ENCODE measurements at regions not wholly inside any gene's neighbourhood (a gene's known extent, or its start where the extent isn't known, plus 50 kb on each side); places are given as distances from the start of the nearest gene placed in this dataset.

GRCh38 chr18:45488645-45489044 is 126.6 kb upstream of the SLC14A2 start:
- no peak for DNase-seq (ENCODE audit: low read depth)

DNA sequence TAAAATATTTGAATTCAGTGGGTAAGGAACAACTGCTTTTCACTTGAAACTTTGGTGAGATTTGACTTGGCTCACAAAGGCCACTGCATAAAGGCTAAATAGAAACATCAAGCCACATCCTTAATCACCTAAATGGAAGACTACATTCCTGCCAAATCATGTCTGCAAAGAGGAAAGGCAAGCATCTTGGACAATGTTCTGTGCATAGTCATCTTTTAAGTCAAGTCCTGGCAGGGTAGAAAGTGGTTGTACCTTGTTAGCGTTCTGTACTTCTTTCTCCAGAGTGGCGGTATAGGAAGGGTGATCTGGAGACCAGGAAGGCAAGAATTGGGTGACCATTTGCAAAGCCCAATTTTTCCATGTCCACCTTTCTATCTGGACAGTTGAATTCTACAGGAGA is 121.4 kb upstream of the SLC14A2 start:
- DNase-seq (ENCODE audit: low read depth): no peak

GRCh38 chr18:45494811-45495210 is 120.5 kb upstream of the SLC14A2 start:
- no peak for DNase-seq (ENCODE audit: low read depth)

DNA sequence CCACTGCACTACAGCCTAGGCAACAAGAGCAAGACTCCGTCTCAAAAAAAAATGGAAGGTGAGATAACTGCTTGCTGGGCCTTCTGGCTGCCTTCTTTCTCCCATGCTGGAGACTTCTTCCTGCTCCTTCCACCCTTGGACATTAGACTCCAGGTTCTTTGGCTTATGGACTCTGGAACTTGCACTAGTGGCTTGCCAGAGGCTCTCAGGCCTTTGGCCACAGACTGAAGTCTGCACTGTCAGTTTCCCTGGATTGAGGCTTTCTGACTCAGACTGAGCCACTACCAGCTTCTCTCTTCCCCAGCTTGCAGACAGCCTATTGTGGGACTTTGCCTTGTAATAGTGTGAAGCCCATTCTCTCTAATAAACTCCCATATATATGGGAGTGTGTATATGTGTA is 118.5 kb upstream of the SLC14A2 start:
- no peak for DNase-seq (ENCODE audit: low read depth)

DNA sequence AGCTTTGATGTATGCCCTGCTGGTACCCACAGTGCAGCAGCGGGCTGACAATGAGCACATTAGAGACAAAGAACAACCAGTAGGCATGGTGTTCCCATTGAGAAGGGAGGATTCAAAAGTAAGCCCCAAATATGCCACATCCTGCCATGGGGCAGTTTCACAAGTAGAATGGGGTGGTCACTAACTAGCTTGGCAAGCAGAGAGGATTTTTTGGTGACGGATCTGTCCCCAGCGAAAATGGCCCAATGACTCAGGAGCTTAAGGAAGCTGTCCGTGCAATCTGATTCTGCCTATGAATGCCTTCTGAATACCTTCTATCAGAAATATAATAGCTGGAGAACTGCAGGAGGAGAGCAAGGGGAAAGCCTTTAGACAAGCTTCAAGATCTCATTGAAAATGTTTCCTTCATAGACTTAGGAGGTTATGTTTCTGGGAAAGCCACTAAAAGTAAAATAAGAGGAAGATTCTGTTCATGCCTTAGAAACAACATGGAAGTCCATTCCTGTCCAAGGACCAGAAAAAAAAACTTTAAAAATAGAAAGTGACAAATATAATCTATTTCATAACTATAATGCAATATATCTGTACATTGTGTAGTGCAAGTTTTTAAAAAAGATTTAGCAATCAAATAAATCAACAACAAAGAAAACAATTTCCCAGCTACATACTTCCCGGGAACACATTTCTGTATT is 117.5 kb upstream of the SLC14A2 start:
- no peak for DNase-seq (ENCODE audit: low read depth)

DNA sequence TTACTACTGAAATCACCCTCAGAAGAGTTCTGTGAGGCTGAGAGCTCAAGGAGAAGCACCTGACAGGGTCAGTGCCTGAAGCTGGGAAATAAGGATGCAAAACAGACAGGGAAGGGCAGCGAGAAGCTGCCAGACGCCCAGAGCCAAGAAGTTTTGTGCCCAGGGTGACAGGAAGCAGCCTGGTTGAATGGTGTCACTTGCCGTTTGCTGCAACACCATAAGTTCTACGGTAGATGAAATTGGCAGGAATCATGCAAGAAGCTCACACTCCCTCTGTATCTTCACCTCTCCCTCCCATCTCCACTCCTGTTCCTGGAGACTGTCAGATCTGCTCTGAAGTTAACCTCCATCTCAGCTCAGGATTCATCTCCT is 117.0 kb upstream of the SLC14A2 start:
- no peak for DNase-seq (ENCODE audit: low read depth)

GRCh38 chr18:45503990-45504389 is 111.3 kb upstream of the SLC14A2 start:
- DNase-seq (ENCODE audit: low read depth): no peak

DNA sequence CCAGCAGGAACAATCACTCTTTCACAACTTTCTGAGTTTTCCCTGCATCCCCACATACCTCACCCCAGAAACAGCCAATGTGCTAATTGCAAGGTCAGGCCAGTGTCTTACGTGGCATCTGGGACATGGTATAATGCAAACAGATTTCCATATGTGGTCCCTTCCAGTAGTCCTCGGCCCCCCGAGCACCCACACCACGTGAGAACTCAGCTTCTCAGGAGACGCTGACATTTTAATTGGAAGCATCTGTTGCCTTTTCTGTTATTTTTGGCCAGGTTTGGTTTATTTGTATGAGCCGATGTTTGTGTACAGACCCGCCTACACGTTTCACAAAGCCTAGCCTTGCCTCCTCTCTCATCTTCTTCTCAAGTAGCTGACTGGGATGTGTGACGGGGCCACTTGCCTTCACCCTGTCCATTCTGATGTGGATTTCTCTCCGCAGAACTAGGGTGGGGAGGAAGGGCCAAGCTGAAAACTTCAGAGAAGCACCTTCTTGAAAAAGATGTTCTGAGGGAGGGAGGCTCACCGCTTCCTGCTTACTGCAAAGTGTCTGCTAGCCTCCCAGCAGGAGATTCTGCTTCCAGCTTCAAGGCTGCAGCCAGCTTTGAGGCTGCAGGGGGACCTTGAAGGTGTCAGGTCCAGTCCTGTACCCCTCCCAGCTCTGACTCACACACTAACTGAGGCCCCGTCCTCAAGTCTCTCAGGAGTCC is 109.6 kb upstream of the SLC14A2 start:
- DNase-seq (ENCODE audit: low read depth): no peak

DNA sequence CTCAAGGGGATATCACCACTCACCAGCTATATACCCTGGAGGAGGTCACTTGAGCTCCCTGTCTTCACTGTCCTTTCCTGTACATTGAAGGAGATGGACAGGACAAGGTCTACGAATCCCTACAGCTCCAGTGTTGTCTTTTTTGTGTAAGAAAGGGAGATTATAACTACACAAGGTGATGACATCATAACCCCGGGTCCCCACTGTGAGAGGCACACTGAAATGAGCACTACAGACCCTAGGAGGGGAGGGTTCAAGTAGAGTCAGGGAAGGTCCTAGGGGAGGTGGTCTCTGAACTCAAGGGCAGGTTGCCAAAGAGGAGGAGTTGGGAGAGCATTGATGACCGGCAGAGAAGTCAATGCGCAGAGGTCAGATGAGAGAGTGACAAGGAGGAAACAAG is 108.3 kb upstream of the SLC14A2 start:
- DNase-seq (ENCODE audit: low read depth): no peak

GRCh38 chr18:45509535-45509934 is 105.7 kb upstream of the SLC14A2 start:
- no peak for DNase-seq (ENCODE audit: low read depth)

DNA sequence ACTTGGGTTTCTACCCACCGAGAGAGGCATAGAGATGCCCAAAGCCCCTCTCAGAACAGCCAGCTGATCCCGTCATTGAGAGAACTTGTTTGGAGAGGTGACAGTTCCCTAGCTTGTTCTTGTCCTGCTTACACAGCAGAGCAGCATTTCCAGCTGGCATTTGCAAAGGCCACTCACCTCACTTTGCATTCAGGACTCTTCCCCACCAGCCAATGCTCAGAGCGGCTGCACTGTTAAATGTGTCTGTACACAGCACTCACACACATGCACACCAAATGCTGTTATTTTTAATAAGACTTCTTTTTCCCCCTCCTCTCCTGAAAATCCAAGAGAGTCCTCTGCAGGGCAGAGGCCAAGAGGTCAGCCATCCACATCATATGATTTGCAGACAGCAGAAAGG is 104.6 kb upstream of the SLC14A2 start:
- DNase-seq (ENCODE audit: low read depth): no peak

DNA sequence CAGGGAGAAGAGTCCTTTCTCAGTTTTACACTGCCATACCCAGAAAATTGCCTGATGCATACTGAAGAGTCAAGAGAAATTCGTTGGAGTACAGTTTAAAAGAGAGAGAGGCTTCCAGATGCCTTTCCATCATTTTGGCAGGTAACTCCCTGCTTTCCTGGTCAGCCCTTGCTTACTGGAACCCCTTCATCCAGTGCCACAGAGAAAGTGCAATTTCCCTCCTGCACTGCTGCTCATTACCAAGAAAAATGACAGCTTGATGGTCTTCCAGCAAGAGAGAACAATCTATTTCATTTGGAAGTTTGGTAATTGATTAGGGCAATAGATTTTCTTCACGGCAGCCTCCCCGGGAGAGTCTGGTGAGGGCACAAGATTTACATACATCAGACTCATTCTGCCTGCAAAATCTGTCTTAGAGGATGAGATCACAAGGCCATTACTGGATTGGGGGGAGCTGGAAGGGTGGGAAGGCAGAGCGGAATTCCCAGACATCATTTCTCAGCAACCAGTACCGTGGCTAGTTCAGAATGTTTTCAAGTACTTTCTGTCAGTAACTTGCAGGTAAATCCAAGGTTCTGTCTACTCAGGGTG is 102.8 kb upstream of the SLC14A2 start:
- no peak for DNase-seq (ENCODE audit: low read depth)

DNA sequence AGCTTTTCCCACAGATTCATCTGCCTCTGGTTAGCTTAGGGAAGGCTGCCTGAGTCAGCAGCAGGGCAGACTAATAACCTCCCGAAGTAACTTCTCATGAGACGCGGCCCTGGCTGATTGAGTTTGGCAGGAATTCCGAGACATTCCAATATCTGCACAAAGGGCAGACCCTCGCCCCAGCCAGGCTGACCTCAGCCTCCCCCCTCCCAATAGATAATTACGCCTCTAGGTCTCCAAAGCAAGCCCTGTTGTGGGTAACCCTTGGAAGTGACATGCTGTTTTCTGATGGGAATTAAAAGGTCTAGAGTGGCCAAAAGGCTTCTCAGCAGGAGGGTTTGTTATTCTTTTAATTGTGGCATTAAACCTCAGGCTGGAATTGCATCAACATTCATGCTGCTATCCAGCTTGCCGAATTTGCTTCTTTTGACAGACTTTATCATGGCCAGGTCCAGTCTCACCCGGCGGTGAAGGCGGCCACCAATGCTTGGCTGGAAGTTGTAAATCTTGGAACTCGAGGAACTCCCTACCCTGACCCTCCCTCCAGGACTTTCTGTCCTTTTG is 98.0 kb upstream of the SLC14A2 start:
- no peak for DNase-seq (ENCODE audit: low read depth)

- DNase-seq (ENCODE audit: low read depth): no peak
Observed at GRCh38 chr18:45518311-45519155, 96.7 kb upstream of the SLC14A2 start.

DNA sequence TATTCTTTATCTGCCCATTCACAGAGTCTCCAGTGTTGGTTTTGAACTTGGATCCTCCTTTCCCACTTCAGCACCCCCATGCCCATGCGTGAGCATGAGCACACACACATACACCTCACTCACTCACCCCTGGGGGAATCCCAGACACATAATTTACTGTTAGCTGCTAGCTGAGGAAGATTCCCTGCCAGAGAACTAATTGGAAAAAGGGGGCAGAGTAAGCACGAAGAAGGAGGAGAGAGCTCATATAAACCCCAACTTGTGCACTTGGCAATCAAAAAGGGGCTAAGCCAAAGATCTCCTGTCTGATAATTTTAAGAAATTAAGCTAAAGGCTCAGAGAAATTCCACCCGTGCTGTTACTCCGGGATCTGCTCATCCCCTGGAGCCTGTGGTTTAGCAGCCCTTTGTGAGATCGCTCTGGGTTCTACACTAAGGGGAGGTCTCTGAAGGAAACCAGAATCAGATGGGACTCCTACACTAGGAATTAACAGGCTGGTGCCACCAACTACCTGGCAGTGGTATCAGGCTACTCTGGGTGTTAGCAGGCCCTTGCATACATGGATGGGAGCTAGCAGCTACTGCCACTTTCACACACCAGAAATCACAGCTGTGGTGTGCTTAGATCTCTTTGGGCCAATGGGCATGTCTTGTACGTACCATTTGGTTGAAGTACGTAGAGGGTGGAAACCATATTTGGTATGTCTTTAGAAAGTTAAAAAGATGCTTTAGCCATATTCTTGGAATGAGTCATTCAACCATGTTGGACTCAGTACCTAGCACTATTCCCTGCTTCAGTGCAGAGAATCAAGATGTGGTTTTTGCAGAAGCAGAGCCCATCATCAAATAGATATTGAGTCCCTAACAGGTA is 95.6 kb upstream of the SLC14A2 start:
- DNase-seq (ENCODE audit: low read depth): no peak

- no peak for DNase-seq (ENCODE audit: low read depth)
Observed at GRCh38 chr18:45521136-45521535, 94.1 kb upstream of the SLC14A2 start.

- DNase-seq (ENCODE audit: low read depth): no peak
Observed at GRCh38 chr18:45521777-45522176, 93.5 kb upstream of the SLC14A2 start.

GRCh38 chr18:45522371-45522770 is 92.9 kb upstream of the SLC14A2 start:
- no peak for DNase-seq (ENCODE audit: low read depth)

DNA sequence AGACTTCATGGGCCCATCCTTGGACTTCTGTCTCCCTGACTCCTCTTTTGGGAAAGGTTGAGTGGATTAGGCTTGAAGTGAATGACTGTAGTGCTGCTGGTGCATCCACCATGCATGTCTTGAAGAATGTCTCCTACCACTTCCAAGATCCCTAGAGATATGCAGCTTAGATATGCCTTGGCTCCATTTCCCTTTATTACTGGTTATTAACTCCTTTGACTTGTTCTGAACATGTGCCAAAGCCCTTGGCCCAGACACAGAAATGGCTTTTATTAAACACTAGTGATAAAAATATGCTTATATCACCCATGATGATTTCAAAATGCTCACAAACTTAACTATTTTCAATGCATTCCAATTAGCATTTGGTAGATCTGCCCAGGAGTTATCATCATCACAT is 90.0 kb upstream of the SLC14A2 start:
- no peak for DNase-seq (ENCODE audit: low read depth)

- no peak for DNase-seq (ENCODE audit: low read depth)
Observed at GRCh38 chr18:45526114-45526841, 89.0 kb upstream of the SLC14A2 start.

GRCh38 chr18:45527891-45528290 is 87.4 kb upstream of the SLC14A2 start:
- no peak for DNase-seq (ENCODE audit: low read depth)
